SK-N-SH treated with all-trans-retinoic acid at 6 μM for 48 hours (cell line): ENCODE measurements at regions not wholly inside any gene's neighbourhood (a gene's known extent, or its start where the extent isn't known, plus 50 kb on each side); places are given as distances from the start of the nearest gene placed in this dataset.

Source experiments
- ARNTL ChIP-seq: fragments of 450-650 bp; formaldehyde crosslinking; IDR thresholded peaks from 2 replicates; pipeline ENCODE4 v1.5.0; 2020; ENCODE audit warnings: low read depth, mild to moderate bottlenecking, moderate library complexity, borderline replicate concordance
- BACH2 ChIP-seq: fragments of 250-450 bp; sonication (Bioruptor Pico); IDR thresholded peaks from 2 replicates; pipeline ENCODE4 v1.9.0; 2021; ENCODE audit warnings: mild to moderate bottlenecking, borderline replicate concordance
- CSDC2 ChIP-seq: fragments of 250-450 bp; sonication (Bioruptor Pico); IDR thresholded peaks from 2 replicates; pipeline ENCODE4 v1.5.0; 2020; ENCODE audit warnings: mild to moderate bottlenecking, moderate library complexity
- ISL1 ChIP-seq: fragments of 250-450 bp; sonication (Bioruptor Pico); IDR thresholded peaks from 2 replicates; pipeline ENCODE4 v2.1.2; 2022; ENCODE audit warnings: mild to moderate bottlenecking, moderate library complexity
- PATZ1 ChIP-seq: fragments of 250-450 bp; sonication (Bioruptor Pico); IDR thresholded peaks from 2 replicates; pipeline ENCODE4 v1.8.0; 2020; ENCODE audit warnings: mild to moderate bottlenecking, moderate library complexity, borderline replicate concordance
- PPARA ChIP-seq: fragments of 250-450 bp; sonication (Bioruptor Pico); IDR thresholded peaks from 2 replicates; pipeline ENCODE4 v1.5.0; 2020; ENCODE audit warnings: mild to moderate bottlenecking, borderline replicate concordance
- RARB ChIP-seq: fragments of 250-450 bp; sonication (Bioruptor Pico); IDR thresholded peaks from 2 replicates; pipeline ENCODE4 v1.8.0; 2021; ENCODE audit warnings: mild to moderate bottlenecking, moderate library complexity
- TSHZ2 ChIP-seq: fragments of 250-450 bp; sonication (Bioruptor Pico); IDR thresholded peaks from 2 replicates; pipeline ENCODE4 v1.5.0; 2020; ENCODE audit warnings: mild to moderate bottlenecking, moderate library complexity
- ZFP3 ChIP-seq: fragments of 250-450 bp; sonication (Bioruptor Pico); IDR thresholded peaks from 2 replicates; pipeline ENCODE4 v1.5.0; 2020; ENCODE audit warnings: mild to moderate bottlenecking, moderate library complexity

- TF ChIP-seq TSHZ2 (CRISPR knock-in tag) (no peak), ARNTL (no peak), PATZ1 (CRISPR knock-in tag) (no peak), ZFP3 (CRISPR knock-in tag) (no peak), RARB (no peak), BACH2 (no peak), PPARA (CRISPR knock-in tag) (no peak), ISL1 (CRISPR knock-in tag) (no peak), CSDC2 (no peak)
These were observed 371.1 kb upstream of the NDST4 start for GRCh38 chr4:115484479-115484878.
